GM10266 (cell line): ENCODE measurements at regions not wholly inside any gene's neighbourhood (a gene's known extent, or its start where the extent isn't known, plus 50 kb on each side); places are given as distances from the start of the nearest gene placed in this dataset.

ENCODE experiments used
- DNase-seq: peaks from one replicate; pipeline ENCODE4 v3.0.0; 2012; ENCODE audit errors: extremely low spot score
- CTCF ChIP-seq: IDR thresholded peaks from 2 replicates; pipeline ENCODE4 v1.5.1; 2012; ENCODE audit warnings: mild to moderate bottlenecking, low read depth; ENCODE audit not compliant: control insufficient read depth, insufficient read depth; ENCODE audit errors: missing control alignments

DNA sequence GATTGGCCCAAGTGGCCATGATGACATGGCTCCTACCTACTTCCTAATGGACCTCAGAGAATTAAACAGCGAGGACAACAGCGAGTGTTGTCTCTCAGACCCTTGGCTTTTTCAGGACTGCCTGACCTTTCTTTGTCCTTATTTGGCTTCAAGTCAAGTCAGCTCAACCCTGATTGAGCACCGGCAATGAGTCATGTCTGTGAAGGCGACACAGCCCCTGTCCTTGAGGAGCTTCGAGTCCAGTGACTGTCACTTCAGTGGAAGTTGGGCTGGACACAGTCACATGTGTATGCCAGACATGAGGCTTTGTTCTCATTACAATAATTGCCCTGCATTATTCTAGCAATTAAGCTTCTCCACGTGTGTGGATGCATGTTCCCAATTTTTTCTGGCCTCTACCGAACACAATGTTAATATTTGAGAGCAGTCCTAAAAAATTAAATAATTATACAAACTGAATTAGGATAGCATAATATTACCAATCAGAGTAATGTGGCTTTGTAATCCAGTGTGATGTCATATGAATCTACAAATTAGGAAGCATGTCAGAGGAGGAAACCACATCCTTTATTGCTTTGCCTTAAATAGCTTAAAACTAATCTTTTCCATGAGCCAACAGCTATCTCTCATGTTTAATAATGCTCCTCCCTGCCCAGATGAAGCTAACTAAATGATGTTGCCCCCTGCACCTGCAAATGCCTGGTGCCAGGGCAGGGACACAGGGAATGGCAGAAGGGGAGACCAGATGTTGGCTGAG, 178.6 kb downstream of the CDH26 start:
- no peak for TF ChIP-seq CTCF
- no peak for DNase-seq

DNA sequence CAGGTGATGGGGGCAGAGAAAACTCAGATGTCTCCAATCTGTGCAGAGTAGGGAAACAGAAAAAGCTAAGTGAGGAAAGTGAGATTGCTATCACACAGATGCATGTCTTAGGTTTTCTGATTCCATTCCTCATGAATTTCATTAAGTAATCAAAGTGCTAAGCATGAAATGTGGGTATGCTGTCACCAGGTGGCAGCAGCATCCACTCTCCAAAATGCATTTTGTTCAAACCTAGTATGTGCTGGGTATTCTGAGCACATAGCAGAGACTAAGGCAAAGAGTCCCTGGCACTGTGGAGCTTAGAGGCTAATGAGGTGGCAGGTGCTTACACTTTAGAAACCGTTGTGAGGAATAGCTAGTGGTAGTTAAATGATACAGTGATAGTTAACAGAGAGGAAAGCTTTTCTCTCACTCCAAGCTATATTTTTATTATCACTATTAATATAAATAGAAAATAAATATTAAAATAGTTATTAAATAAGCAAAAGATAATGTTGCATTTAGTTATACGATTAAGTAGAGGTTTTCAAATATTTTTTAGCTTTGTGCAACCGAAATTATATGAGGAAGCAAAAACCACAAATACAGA, 179.5 kb downstream of the CDH26 start:
- DNase-seq = no peak

DNA sequence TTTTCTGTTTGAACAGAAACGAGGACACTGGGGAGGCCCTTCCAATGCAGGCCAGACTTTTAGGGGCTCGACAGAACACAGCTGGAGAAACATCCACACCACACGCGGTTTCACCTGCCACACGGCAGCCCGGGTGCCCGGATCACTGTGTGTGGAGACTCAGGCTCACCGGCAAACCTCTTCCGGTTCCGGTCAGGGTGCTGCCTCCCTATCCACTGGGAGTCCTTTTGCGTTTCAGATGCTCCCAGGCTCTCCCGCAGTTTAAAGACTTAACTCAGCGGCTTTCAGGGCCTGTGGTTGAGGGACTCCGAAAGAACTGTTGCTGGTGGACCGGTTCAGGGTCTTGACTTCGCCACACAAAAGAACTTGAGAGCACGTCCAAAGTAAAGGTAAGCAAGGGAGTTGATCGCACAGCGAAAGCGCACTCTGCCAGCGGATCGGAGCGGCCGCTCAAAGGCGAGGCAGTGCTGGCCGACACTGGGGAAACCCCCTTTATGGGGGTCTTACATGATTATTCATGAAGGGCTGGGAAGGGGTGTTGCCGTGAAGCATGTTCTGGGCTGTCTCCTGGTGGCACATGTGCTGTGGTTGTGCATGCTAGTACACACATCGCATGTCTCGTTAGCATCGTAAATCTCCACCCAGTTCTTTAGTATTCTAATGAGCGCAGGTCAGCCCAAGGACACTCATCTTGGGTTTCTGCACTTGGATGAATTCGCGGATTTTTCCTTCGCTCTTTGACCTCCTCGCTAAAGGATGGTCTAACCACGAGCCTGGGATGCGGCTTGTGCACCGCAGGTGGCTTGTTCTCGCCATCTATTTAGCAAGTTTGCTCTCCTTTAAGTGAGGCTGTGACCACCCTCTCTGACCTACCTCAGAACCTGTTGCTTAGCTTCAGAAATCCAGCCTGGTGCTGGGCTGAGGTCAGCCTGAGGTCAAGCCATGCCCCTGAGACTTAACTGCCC, 180.3 kb downstream of the CDH26 start:
- no peak for TF ChIP-seq CTCF
- DNase-seq = no peak

More for the DNA sequence above, 179.5 kb downstream of the CDH26 start:
- peak; percentile 50 for TF ChIP-seq CTCF

DNA sequence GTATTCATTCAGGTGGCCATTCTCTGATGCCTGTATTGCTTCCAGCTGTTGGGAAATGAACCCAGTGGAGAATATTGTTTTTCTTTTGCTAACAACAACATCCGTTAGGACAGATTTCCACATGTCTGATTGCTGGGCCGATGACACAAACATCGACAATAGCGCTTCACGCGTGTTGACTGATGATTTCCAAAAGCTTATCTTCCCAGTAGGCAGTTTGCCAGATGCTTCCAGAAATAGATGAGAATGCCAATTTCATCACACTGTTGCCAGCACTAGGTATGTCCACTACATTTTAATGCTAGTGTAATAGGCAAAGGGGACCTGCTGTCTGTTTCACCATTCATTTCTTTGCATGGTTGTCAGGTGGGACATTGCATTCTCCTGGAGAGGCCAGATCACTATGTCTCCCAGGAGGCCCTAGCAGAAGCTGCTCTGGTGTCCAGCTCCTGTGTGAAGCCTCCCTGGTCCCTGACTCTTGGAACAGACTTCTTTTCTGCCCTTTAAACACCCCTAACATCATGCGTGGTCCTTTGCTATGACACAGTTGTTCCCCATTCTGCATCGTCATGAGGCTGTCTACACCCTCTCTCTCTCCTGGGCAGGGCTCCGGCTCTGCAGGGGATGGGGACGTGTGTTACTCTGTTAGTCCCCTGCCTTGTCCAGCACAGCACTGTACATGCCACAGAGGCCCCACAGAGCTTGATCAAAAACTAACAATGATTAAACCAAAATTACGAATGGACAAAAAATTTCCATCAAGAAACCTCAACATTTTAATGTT, 181.6 kb downstream of the CDH26 start:
- TF ChIP-seq CTCF = no peak
- no peak for DNase-seq

DNA sequence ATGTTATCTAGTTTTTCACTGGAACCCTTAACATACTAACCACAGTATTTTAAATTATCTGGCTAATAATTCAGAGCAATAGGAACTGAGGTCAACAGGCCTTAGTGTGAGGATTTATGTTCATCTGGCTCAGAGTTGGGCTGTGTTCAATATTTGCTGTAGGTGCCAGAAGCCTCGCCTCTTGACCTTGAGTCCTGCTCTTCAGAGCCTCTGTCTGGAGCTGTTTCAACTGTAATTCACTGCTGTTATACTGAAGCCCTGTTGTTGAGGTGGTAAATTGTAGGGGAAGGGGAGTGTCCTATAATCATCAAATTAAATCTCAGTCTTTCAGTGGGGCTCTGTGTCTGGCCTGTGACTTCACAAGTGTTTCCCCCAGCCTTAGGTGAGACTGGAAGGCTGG, 184.4 kb downstream of the CDH26 start:
- DNase-seq = no peak
- TF ChIP-seq CTCF = no peak

DNA sequence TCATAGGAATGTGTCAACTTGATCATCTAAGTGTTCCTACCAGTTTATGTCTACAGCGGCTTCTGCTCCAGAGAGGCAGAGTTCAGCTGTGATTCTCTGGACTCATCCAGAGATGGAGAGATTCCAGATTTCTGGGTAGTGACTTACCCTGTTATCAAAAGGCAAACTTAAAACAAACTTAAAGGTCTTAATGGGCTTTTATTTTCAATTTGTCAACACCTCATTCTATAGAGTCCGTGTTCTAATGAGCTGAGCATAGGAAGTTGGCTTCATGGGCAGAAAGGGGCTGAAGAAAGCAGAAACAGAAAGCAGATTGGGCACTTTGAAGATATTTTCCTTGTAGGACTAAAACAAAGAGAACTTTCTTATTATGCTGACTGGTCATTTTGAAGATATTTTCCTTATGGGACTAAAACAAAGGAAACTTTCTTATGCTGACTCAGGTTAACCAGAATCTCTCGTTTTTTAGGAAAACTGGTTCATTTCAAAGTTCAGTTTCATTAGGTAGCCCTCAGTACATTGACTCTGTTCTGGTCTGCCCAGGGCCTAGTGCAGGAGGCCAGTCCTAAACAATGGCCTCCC, 185.1 kb downstream of the CDH26 start:
- no peak for TF ChIP-seq CTCF
- no peak for DNase-seq
